CD4-positive, alpha-beta T cell (primary cell): ENCODE measurements at regions not wholly inside any gene's neighbourhood (a gene's known extent, or its start where the extent isn't known, plus 50 kb on each side); places are given as distances from the start of the nearest gene placed in this dataset.

Experiments used
- ATAC-seq: fragments of 200-7000 bp; cut with Tn5 transposase; one replicate; pipeline ENCODE4 v1.10.0; 2022; ENCODE audit warnings: mild to moderate bottlenecking; ENCODE audit not compliant: poor library complexity
- CTCF ChIA-PET: fragments of 350-600 bp; sonication (Branson Sonifier 250); formaldehyde crosslinking; loops from one replicate; lab custom pipeline; 2021; ENCODE audit warnings: antibody characterized with exemption, inconsistent platforms; lab: Charles Lee
- POLR2A ChIA-PET: fragments of 350-600 bp; sonication (Branson Sonifier 250); formaldehyde crosslinking; loops from one replicate; lab custom pipeline; 2021; ENCODE audit warnings: antibody characterized with exemption, inconsistent platforms; lab: Charles Lee
- DNase-seq, 14 experiments: peaks; one replicate each; pipeline ENCODE4 v3.0.0-alpha.2; 2013 to 2020; ENCODE audit warnings: mixed read lengths in 2 of 14
- H3K27ac ChIP-seq, 2 donors: one replicate each; pipeline versions ENCODE4 v1.5.1 to v1.7.0; 2013; ENCODE audit warnings: low read length in 2 of 2, low read depth in 1 of 2, mild to moderate bottlenecking in 1 of 2
- H3K27me3 ChIP-seq, 2 experiments: 1 replicate in 1 of 2; 2 replicates in 1 of 2; pipeline versions ENCODE4 v1.6.1 to v1.7.0; 2013; ENCODE audit warnings: low read length in 2 of 2, control low read depth in 1 of 2, mild to moderate bottlenecking in 1 of 2, moderate library complexity in 1 of 2; ENCODE audit not compliant: insufficient read depth in 2 of 2, control insufficient read depth in 1 of 2
- H3K36me3 ChIP-seq: one replicate; pipeline ENCODE4 v1.6.1; 2013; ENCODE audit warnings: low read length, control low read depth; ENCODE audit not compliant: insufficient read depth
- H3K4me1 ChIP-seq: one replicate; pipeline ENCODE4 v1.6.1; 2013; ENCODE audit warnings: low read length, control low read depth; ENCODE audit not compliant: insufficient read depth
- H3K4me3 ChIP-seq: one replicate; pipeline ENCODE4 v1.5.1; 2013; ENCODE audit warnings: mild to moderate bottlenecking, low read length, moderate library complexity
- H3K9me3 ChIP-seq, 2 experiments: 1 replicate in 1 of 2; 2 replicates in 1 of 2; pipeline versions ENCODE4 v1.6.1 to v1.7.0; 2013; ENCODE audit warnings: low read length in 2 of 2, mild to moderate bottlenecking in 2 of 2, control low read depth in 1 of 2, moderate library complexity in 1 of 2; ENCODE audit not compliant: control insufficient read depth in 1 of 2, insufficient read depth in 1 of 2
- H3K27ac Mint-ChIP-seq: one replicate; pipeline ENCODE4 v1.8.0; 2020; ENCODE audit warnings: mixed read lengths
- H3K27me3 Mint-ChIP-seq: one replicate; pipeline ENCODE4 v1.8.0; 2021; ENCODE audit warnings: mixed read lengths
- H3K36me3 Mint-ChIP-seq: one replicate; pipeline ENCODE4 v1.8.0; 2021; ENCODE audit warnings: low read depth, mixed read lengths
- H3K4me1 Mint-ChIP-seq: one replicate; pipeline ENCODE4 v1.8.0; 2021; ENCODE audit warnings: low read depth, mixed read lengths
- H3K4me3 Mint-ChIP-seq: one replicate; pipeline ENCODE4 v1.8.0; 2020; ENCODE audit warnings: mild to moderate bottlenecking, mixed read lengths
- H3K9me3 Mint-ChIP-seq: one replicate; pipeline ENCODE4 v1.8.0; 2020; ENCODE audit warnings: mixed read lengths
- intact Hi-C, 2 experiments: fragments of 100-400 bp; cut with DNase I in 1 of 2; cut with micrococcal nuclease in 1 of 2; formaldehyde crosslinking; loops; one replicate each; pipeline versions ENCODE4 v1.15.1 to v1.9.0; 2023 to 2025; cut with DNase I, micrococcal nuclease
- TF ChIP-seq, protein P1 (sequence below): fragments of 200-600 bp; IDR thresholded peaks from one replicate; pipeline ENCODE4 v1.8.0; 2022; ENCODE audit warnings: antibody characterized with exemption, mild to moderate bottlenecking

DNA sequence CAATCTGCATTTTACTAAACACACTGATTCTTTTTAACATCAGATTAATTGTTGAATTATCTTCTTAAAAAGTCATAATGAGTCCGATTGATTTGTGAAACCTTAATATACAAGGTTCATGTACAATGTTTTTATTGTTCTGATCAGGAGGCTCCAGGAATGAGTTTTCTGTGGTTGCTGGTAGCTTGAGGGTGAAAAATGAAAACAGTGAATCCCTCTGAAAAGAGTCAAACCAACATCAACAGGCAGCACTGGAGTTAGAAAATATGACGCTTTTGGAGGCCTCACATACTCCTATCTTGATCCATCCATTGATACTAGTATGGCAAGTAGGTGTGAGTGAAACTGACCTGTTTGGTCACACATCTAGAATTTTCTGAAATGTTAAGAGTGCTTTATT, 216.3 kb upstream of the ETAA1 start:
- H3K4me1 Mint-ChIP-seq: no peaks in the 10 kb centered on the region
- H3K9me3 Mint-ChIP-seq: peaks cover 8% of the 10 kb centered on the region
- Histone ChIP-seq H3K27me3 (no peaks in the 10 kb centered on the region), H3K36me3 (no peaks in the 10 kb centered on the region), H3K9me3 (no peaks in the 10 kb centered on the region), H3K27ac (no peak overlapping the region), H3K4me3 (no peak overlapping the region), H3K4me1 (no peaks in the 10 kb centered on the region)
- no peak overlapping the region for H3K4me3 Mint-ChIP-seq
- no peak for ATAC-seq
- TF ChIP-seq, protein P1, sequence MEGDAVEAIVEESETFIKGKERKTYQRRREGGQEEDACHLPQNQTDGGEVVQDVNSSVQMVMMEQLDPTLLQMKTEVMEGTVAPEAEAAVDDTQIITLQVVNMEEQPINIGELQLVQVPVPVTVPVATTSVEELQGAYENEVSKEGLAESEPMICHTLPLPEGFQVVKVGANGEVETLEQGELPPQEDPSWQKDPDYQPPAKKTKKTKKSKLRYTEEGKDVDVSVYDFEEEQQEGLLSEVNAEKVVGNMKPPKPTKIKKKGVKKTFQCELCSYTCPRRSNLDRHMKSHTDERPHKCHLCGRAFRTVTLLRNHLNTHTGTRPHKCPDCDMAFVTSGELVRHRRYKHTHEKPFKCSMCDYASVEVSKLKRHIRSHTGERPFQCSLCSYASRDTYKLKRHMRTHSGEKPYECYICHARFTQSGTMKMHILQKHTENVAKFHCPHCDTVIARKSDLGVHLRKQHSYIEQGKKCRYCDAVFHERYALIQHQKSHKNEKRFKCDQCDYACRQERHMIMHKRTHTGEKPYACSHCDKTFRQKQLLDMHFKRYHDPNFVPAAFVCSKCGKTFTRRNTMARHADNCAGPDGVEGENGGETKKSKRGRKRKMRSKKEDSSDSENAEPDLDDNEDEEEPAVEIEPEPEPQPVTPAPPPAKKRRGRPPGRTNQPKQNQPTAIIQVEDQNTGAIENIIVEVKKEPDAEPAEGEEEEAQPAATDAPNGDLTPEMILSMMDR: no peak
- no peak overlapping the region for H3K27ac Mint-ChIP-seq
- CTCF ChIA-PET: no interaction called here
- POLR2A ChIA-PET: no interaction called here
- H3K27me3 Mint-ChIP-seq: no peaks in the 10 kb centered on the region
- intact Hi-C loops: loop anchor here in 1 of 2 experiments (10.0 kb wide), 1 partner anchor 284 kb away; no protein-coding TSS in a partner anchor
- no peak for DNase-seq
- H3K36me3 Mint-ChIP-seq: no peaks in the 10 kb centered on the region

DNA sequence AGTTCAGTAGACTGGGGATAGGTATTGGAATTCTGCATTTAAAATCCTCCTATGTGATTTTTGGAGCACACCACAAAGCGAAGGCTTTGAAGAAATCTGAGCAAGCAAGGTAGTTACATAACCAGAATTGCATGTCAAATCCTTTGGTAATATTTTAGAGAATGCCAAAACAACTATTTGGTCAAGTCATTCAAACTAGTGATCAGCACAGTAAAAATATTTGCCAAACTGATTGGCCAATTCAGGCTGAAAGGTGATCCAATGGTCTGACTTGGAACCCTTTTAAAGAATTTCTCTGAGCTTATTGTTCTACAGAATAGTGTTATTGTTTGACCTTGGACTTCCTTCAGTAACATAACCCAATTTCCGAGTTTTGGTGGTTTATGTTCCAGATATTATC, 214.2 kb upstream of the ETAA1 start:
- no peak for ATAC-seq
- H3K27me3 Mint-ChIP-seq: no peaks in the 10 kb centered on the region
- no peaks in the 10 kb centered on the region for H3K36me3 Mint-ChIP-seq
- H3K27ac Mint-ChIP-seq: no peak overlapping the region
- no peaks in the 10 kb centered on the region for H3K9me3 ChIP-seq
- no peaks in the 10 kb centered on the region for H3K4me1 Mint-ChIP-seq
- intact Hi-C loops: loop anchor here in 1 of 2 experiments (10.0 kb wide), 1 partner anchor 282 kb away; no protein-coding TSS in a partner anchor
- H3K36me3 ChIP-seq: no peaks in the 10 kb centered on the region
- no peak overlapping the region for H3K4me3 Mint-ChIP-seq
- TF ChIP-seq, protein P1: no peak
- H3K27ac ChIP-seq: no peak overlapping the region
- ChIA-PET POLR2A (no interaction called here), CTCF (no interaction called here)
- DNase-seq: no peak
- no peak overlapping the region for H3K4me3 ChIP-seq
- H3K27me3 ChIP-seq: no peaks in the 10 kb centered on the region
- peaks cover 14% of the 10 kb centered on the region for H3K9me3 Mint-ChIP-seq
- H3K4me1 ChIP-seq: no peaks in the 10 kb centered on the region

DNA sequence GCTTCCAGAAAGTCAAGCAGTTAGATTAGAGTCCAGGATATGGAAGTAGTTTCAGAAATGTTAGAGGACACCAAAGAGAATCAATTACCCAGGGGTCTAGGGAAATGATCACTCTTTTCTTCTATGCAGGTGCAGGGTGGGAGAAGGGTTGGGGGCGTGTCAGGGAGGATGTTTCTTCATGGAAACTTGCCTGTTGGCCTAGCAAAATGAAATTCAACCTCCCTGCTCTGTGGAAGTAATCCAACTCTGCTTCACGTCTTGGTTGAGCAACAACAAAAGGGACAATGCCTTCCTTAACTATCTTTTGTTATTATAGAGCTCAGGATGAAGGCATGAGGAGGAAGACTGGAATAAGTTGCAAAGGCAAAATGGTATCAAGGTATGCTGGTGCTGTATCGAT, 210.8 kb upstream of the ETAA1 start:
- Mint-ChIP-seq H3K36me3 (no peaks in the 10 kb centered on the region), H3K4me1 (no peaks in the 10 kb centered on the region), H3K27me3 (no peaks in the 10 kb centered on the region), H3K9me3 (peaks cover 18% of the 10 kb centered on the region), H3K27ac (no peak overlapping the region), H3K4me3 (no peak overlapping the region)
- intact Hi-C loops: loop anchor here in 1 of 2 experiments (10.0 kb wide), 1 partner anchor 278 kb away; no protein-coding TSS in a partner anchor
- H3K4me1 ChIP-seq: no peaks in the 10 kb centered on the region
- DNase-seq (no peak), ATAC-seq (no peak)
- no peak overlapping the region for H3K4me3 ChIP-seq
- H3K36me3 ChIP-seq: no peaks in the 10 kb centered on the region
- TF ChIP-seq, protein P1: no peak
- H3K27ac ChIP-seq: no peak overlapping the region
- POLR2A ChIA-PET: no interaction called here
- no peaks in the 10 kb centered on the region for H3K9me3 ChIP-seq
- no peaks in the 10 kb centered on the region for H3K27me3 ChIP-seq
- CTCF ChIA-PET: no interaction called here
